Adrenal gland (tissue), 9 donors: ENCODE measurements at regions not wholly inside any gene's neighbourhood (a gene's known extent, or its start where the extent isn't known, plus 50 kb on each side); places are given as distances from the start of the nearest gene placed in this dataset.

Experiments
- DNase-seq, 7 donors: peaks; one replicate each; pipeline ENCODE4 v3.0.0-alpha.2; 2019 to 2020
- H3K27ac ChIP-seq, 5 donors: fragments of 200-600 bp; sonication (generic) in 4 of 5; 1 replicate in 3 of 5; 2 replicates in 2 of 5; pipeline versions ENCODE4 v1.5.1 to v1.8.0; 2016 to 2020; ENCODE audit warnings: mild to moderate bottlenecking in 1 of 5
- H3K27me3 ChIP-seq: fragments of 200-600 bp; 2 replicates; pipeline ENCODE4 v1.8.0; 2021
- H3K36me3 ChIP-seq, 2 donors: fragments of 200-600 bp; replicated peaks in 1 of 2; 1 replicate in 1 of 2; 2 replicates in 1 of 2; pipeline versions ENCODE4 v1.5.1 to v1.8.0; 2018 to 2022
- H3K4me1 ChIP-seq, 2 donors: fragments of 200-600 bp; replicated peaks in 1 of 2; 1 replicate in 1 of 2; 2 replicates in 1 of 2; pipeline versions ENCODE4 v1.5.1 to v1.8.0; 2018 to 2021
- H3K4me3 ChIP-seq, 4 donors: fragments of 200-600 bp; sonication (generic) in 3 of 4; one replicate each; pipeline ENCODE4 v1.5.1; 2016 to 2018
- H3K9me3 ChIP-seq, 3 donors: fragments of 200-600 bp; sonication (generic) in 1 of 3; replicated peaks in 1 of 3; 1 replicate in 2 of 3; 2 replicates in 1 of 3; pipeline versions ENCODE4 v1.5.1 to v1.8.0; 2016 to 2021
- CTCF ChIP-seq, 6 experiments: fragments of 450-650 bp in 4 of 6; fragments of 200-600 bp in 2 of 6; sonication (generic) in 1 of 6; IDR thresholded peaks; 1 replicate in 5 of 6; 2 replicates in 1 of 6; pipeline versions ENCODE4 v1.5.1 to v1.8.0; 2016 to 2021; ENCODE audit warnings: antibody characterized with exemption in 6 of 6, mild to moderate bottlenecking in 2 of 6, moderate library complexity in 1 of 6
- POLR2A ChIP-seq, 2 donors: fragments of 450-650 bp; IDR thresholded peaks; one replicate each; pipeline ENCODE4 v1.6.1; 2017; ENCODE audit warnings: antibody characterized with exemption in 2 of 2, mild to moderate bottlenecking in 2 of 2, moderate library complexity in 1 of 2
- WGBS, 4 donors: extraction: QIAGEN DNeasy Blood & Tissue Kit in 2 of 4; methylation state at CpG; one replicate each; pipeline versions ENCODE4 v1.1.5 to v1.1.7; 2013 to 2017; 5-methylcytosine and 5-hydroxymethylcytosine counted together
- intact Hi-C, 2 donors: fragments of 100-400 bp; cut with DNase I; formaldehyde crosslinking; loops; one replicate each; pipeline versions ENCODE4 v1.14.1 to v1.15.0; 2022 to 2023
- donor health status: healthy with polysubstance abuse.
- donor health status: Bipolar disorder and iron deficiency.
- donor health status: DM: yes; HTN: yes; CAD: no.
- donor health status: DM: no; HTN: no; CAD: no.
- donor health status: DM: no; HTN: no; CAD: no.

GRCh38 chr22:22040908-22041307 is 58.3 kb upstream of the TOP3B start:
- no peak for TF ChIP-seq POLR2A (IDR thresholded peaks at IDR 0.05)
- TF ChIP-seq CTCF (IDR thresholded peaks at IDR 0.05): no peak
- Histone ChIP-seq H3K27me3 (no peaks in the 10 kb centered on the region), H3K36me3 (no peaks in the 10 kb centered on the region), H3K27ac (no peak overlapping the region), H3K4me3 (no peak overlapping the region), H3K9me3 (no peaks in the 10 kb centered on the region), H3K4me1 (no peaks in the 10 kb centered on the region)
- no peak for DNase-seq
- intact Hi-C loops: no loop called here

- Histone ChIP-seq H3K9me3 (no peaks in the 10 kb centered on the region), H3K27ac (no peak overlapping the region), H3K27me3 (no peaks in the 10 kb centered on the region), H3K4me1 (no peaks in the 10 kb centered on the region), H3K4me3 (no peak overlapping the region), H3K36me3 (no peaks in the 10 kb centered on the region)
- TF ChIP-seq CTCF (IDR thresholded peaks at IDR 0.05): no peak
- TF ChIP-seq POLR2A (IDR thresholded peaks at IDR 0.05): no peak
- 82 to 91% (median 87%) methylated on average over 3 of the region's 3 CpGs for WGBS, 4 donors
- DNase-seq: no peak
- intact Hi-C loops: no loop called here
These were observed 57.9 kb upstream of the TOP3B start for GRCh38 chr22:22040472-22040871.

- 45 to 64% (median 58%) methylated on average over 3 to 4 of the region's 4 CpGs for WGBS, 4 donors
- no peak overlapping the region for H3K4me3 ChIP-seq
- no peaks in the 10 kb centered on the region for H3K36me3 ChIP-seq
- no peaks in the 10 kb centered on the region for H3K4me1 ChIP-seq
- no peaks in the 10 kb centered on the region for H3K27me3 ChIP-seq
- intact Hi-C loops: no loop called here
- no peak for DNase-seq
- TF ChIP-seq POLR2A (IDR thresholded peaks at IDR 0.05): no peak
- no peak for TF ChIP-seq CTCF (IDR thresholded peaks at IDR 0.05)
- H3K9me3 ChIP-seq: no peaks in the 10 kb centered on the region
- H3K27ac ChIP-seq: no peak overlapping the region
These were observed 56.9 kb upstream of the TOP3B start for GRCh38 chr22:22039286-22040074.

- Histone ChIP-seq H3K4me3 (no peak overlapping the region), H3K27ac (no peak overlapping the region), H3K9me3 (no peaks in the 10 kb centered on the region), H3K36me3 (no peaks in the 10 kb centered on the region), H3K4me1 (no peaks in the 10 kb centered on the region), H3K27me3 (no peaks in the 10 kb centered on the region)
- no peak for DNase-seq
- intact Hi-C loops: no loop called here
- 94 to 100% (median 95%) methylated on average over 1 of the region's 1 CpG; no CpG with 5 or more reads in 1 of the 4 donors for WGBS, 4 donors
- TF ChIP-seq CTCF (IDR thresholded peaks at IDR 0.05): no peak
- TF ChIP-seq POLR2A (IDR thresholded peaks at IDR 0.05): no peak
These were observed 55.7 kb upstream of the TOP3B start for GRCh38 chr22:22038178-22038880.
